ENCODE measurements at regions not wholly inside any gene's neighbourhood (a gene's known extent, or its start where the extent isn't known, plus 50 kb on each side); places are given as distances from the start of the nearest gene placed in this dataset.

DNA sequence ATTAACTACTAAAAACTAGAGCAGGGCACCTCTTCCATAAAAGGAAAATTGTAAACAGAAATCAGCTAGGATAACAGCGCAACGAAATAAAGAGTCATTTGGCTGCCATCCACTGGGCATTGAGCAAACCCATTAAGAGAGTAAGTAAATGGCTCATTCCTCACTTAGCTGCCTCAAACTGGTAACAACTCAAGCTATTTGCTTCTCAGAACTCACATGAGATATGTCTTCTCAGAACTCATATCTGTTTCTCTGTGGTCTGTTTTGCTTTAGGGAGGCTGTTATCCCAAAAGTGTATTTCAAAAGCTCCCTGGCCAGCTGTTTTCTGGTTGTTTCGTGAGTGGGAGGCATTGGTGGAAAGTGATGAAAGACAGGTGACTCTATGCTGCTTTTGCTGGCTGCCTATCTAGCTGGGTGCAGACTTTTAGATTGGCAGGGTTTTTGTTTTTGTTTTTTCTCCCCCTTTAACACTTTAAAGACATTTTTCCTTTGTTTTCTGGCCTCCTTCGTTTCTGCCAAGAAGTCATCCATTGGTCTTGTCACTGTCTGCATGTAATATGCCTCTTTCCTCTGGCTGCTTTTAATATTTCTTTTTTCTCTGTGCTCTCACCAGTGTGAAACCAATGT, 269.2 kb upstream of the RGS18 start (continued):
- peak; percentile 75; the same call in 1 of the 2 replicates for TF ChIP-seq HLTF (IDR thresholded peaks at IDR 0.05)
- TF ChIP-seq TEAD2 (tag; IDR thresholded peaks at IDR 0.05) = no peak
- peak; percentile 96 for TF ChIP-seq CBFA2T3 (IDR thresholded peaks at IDR 0.05)
- TF ChIP-seq POLR2G (IDR thresholded peaks at IDR 0.05; ENCODE audit: low read depth, low read length) = no peak
- TF ChIP-seq ZMIZ1 (IDR thresholded peaks at IDR 0.05; ENCODE audit: low read depth in 2 of 2, low read length in 2 of 2) = 0 out of 4 replicates have a peak, but pooled peaks of 1 of the 2 experiments have one; percentile 57
- TF ChIP-seq TAF7 (tag; IDR thresholded peaks at IDR 0.05) = no peak
- TF ChIP-seq, protein P1, sequence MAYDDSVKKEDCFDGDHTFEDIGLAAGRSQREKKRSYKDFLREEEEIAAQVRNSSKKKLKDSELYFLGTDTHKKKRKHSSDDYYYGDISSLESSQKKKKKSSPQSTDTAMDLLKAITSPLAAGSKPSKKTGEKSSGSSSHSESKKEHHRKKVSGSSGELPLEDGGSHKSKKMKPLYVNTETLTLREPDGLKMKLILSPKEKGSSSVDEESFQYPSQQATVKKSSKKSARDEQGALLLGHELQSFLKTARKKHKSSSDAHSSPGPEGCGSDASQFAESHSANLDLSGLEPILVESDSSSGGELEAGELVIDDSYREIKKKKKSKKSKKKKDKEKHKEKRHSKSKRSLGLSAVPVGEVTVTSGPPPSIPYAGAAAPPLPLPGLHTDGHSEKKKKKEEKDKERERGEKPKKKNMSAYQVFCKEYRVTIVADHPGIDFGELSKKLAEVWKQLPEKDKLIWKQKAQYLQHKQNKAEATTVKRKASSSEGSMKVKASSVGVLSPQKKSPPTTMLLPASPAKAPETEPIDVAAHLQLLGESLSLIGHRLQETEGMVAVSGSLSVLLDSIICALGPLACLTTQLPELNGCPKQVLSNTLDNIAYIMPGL (CRISPR knock-in tag; IDR thresholded peaks at IDR 0.05) = no peak
- no peak for TF ChIP-seq TSC22D4 (tag; IDR thresholded peaks at IDR 0.05)
- TF ChIP-seq MTA3 (IDR thresholded peaks at IDR 0.05; ENCODE audit: borderline replicate concordance) = peak; percentile 73; the same call in 1 of the 2 replicates
- peak; percentile 89 for TF ChIP-seq GATAD2A (IDR thresholded peaks at IDR 0.05)
- TF ChIP-seq TAL1 (IDR thresholded peaks at IDR 0.05) = peak; percentile 81
- no peak for TF ChIP-seq SMARCA5 (IDR thresholded peaks at IDR 0.05)
- peak; percentile 98 for TF ChIP-seq SOX6 (IDR thresholded peaks at IDR 0.05)
- TF ChIP-seq HIVEP1 (CRISPR knock-in tag; IDR thresholded peaks at IDR 0.05) = no peak
- TF ChIP-seq ETV5 (CRISPR knock-in tag; IDR thresholded peaks at IDR 0.05; ENCODE audit: low read depth) = no peak
- peak; percentile 76 for TF ChIP-seq SMAD4 (CRISPR knock-in tag; conservative IDR thresholded peaks at IDR 0.05)
- peak; percentile 93 for TF ChIP-seq FOXM1 (IDR thresholded peaks at IDR 0.05; ENCODE audit: low read depth)
- TF ChIP-seq FOXM1 (CRISPR knock-in tag; IDR thresholded peaks at IDR 0.05; ENCODE audit: low read depth) = no peak
- TF ChIP-seq BRCA1 (IDR thresholded peaks at IDR 0.05) = no peak
- TF ChIP-seq BRCA1 (CRISPR knock-in tag; IDR thresholded peaks at IDR 0.05) = no peak
- no peak for TF ChIP-seq RFX7 (CRISPR knock-in tag; IDR thresholded peaks at IDR 0.05)
- TF ChIP-seq HDAC2 (IDR thresholded peaks at IDR 0.05) = peak; percentile 98
- TF ChIP-seq CC2D1A (IDR thresholded peaks at IDR 0.05) = peak; percentile 98
- no peak for TF ChIP-seq GTF2E2 (tag; IDR thresholded peaks at IDR 0.05)
- no peak for TF ChIP-seq NR2C2 (CRISPR knock-in tag; IDR thresholded peaks at IDR 0.05)
- no peak; the same call in 1 of the 2 replicates for TF ChIP-seq NR2C2 (tag; IDR thresholded peaks at IDR 0.05)
- TF ChIP-seq BACH1 (tag; IDR thresholded peaks at IDR 0.05) = no peak
- TF ChIP-seq PHB2 (IDR thresholded peaks at IDR 0.05; ENCODE audit: low read depth) = no peak
- TF ChIP-seq EGR1 (conservative IDR thresholded peaks at IDR 0.05) = peak; percentile 88
- TF ChIP-seq, protein P2, sequence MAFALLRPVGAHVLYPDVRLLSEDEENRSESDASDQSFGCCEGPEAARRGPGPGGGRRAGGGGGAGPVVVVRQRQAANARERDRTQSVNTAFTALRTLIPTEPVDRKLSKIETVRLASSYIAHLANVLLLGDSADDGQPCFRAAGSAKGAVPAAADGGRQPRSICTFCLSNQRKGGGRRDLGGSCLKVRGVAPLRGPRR (CRISPR knock-in tag; IDR thresholded peaks at IDR 0.05) = no peak
